Epithelial cell of proximal tubule (primary cell): ENCODE measurements at regions not wholly inside any gene's neighbourhood (a gene's known extent, or its start where the extent isn't known, plus 50 kb on each side); places are given as distances from the start of the nearest gene placed in this dataset.

ENCODE experiments used
- DNase-seq: peaks from one replicate; pipeline ENCODE4 v3.0.0-alpha.2; 2011; ENCODE audit warnings: low read depth
- H3K4me3 ChIP-seq: 2 replicates; pipeline ENCODE4 v1.5.1; 2011; ENCODE audit warnings: low read depth, mild to moderate bottlenecking, low read length
- CTCF ChIP-seq: conservative IDR thresholded peaks from 2 replicates; pipeline ENCODE4 v1.5.1; 2012; ENCODE audit warnings: low read depth, mild to moderate bottlenecking, low read length

- no peak overlapping the region for H3K4me3 ChIP-seq
- no peak for DNase-seq
- no peak for TF ChIP-seq CTCF
Observed at GRCh38 chr10:10259013-10259412, 758.7 kb upstream of the CELF2 start.

- no peak overlapping the region for H3K4me3 ChIP-seq
- no peak for TF ChIP-seq CTCF
- DNase-seq = no peak
Observed at GRCh38 chr10:10270126-10271050, 747.3 kb upstream of the CELF2 start.

GRCh38 chr10:10271639-10272192, 746.0 kb upstream of the CELF2 start:
- H3K4me3 ChIP-seq = no peak overlapping the region
- no peak for TF ChIP-seq CTCF
- no peak for DNase-seq

- TF ChIP-seq CTCF = no peak
- no peak for DNase-seq
- H3K4me3 ChIP-seq = no peak overlapping the region
Observed at GRCh38 chr10:10273661-10274060, 744.0 kb upstream of the CELF2 start.

GRCh38 chr10:10279906-10280305, 737.8 kb upstream of the CELF2 start:
- TF ChIP-seq CTCF = no peak
- no peak overlapping the region for H3K4me3 ChIP-seq
- no peak for DNase-seq

GRCh38 chr10:10292501-10292900, 725.2 kb upstream of the CELF2 start:
- TF ChIP-seq CTCF = no peak
- no peak for DNase-seq
- H3K4me3 ChIP-seq = no peak overlapping the region
